ENCODE measurements at regions not wholly inside any gene's neighbourhood (a gene's known extent, or its start where the extent isn't known, plus 50 kb on each side); places are given as distances from the start of the nearest gene placed in this dataset.

GRCh38 chr9:135015565-135015964 lies 71.9 kb upstream of the OLFM1 start:
- no peaks in the 10 kb centered on the region for H3K9me3 ChIP-seq (ENCODE audit: control insufficient read depth, insufficient read depth, low read depth, low read length)
- H3K27ac ChIP-seq (ENCODE audit: extremely low read depth, low read depth, low read length), result no peak overlapping the region
- ChIA-PET POLR2A (no interaction called here), CTCF (interaction anchor here (1.0 kb wide), 1 partner anchor 237 kb away, joined by 3 read pairs; no protein-coding TSS in a partner anchor)
- H3K4me3 ChIP-seq (ENCODE audit: low read depth, low read length), result no peak overlapping the region
- H3K4me1 ChIP-seq (ENCODE audit: control insufficient read depth, insufficient read depth, low read length), result no peaks in the 10 kb centered on the region
- TF ChIP-seq SP7 (tag by site-specific recombination; IDR thresholded peaks at IDR 0.05) (no peak), ZNF621 (tag by site-specific recombination; IDR thresholded peaks at IDR 0.05) (no peak), ZNF174 (tag by site-specific recombination; IDR thresholded peaks at IDR 0.05) (no peak), ZNF146 (tag by site-specific recombination; IDR thresholded peaks at IDR 0.05) (no peak), ZBTB48 (tag by site-specific recombination; IDR thresholded peaks at IDR 0.05) (no peak), ZNF18 (tag by site-specific recombination; IDR thresholded peaks at IDR 0.05) (no peak), ZBTB21 (tag by site-specific recombination; IDR thresholded peaks at IDR 0.05) (no peak), ZNF140 (tag by site-specific recombination; IDR thresholded peaks at IDR 0.05) (no peak), ZNF112 (tag by site-specific recombination; IDR thresholded peaks at IDR 0.05) (no peak), SP3 (tag by site-specific recombination; IDR thresholded peaks at IDR 0.05) (no peak), INSM2 (tag by site-specific recombination; IDR thresholded peaks at IDR 0.05) (no peak), ZNF148 (tag by site-specific recombination; IDR thresholded peaks at IDR 0.05; ENCODE audit: borderline replicate concordance) (no peak), ZNF704 (tag by site-specific recombination; IDR thresholded peaks at IDR 0.05) (no peak), HIC1 (tag by site-specific recombination; IDR thresholded peaks at IDR 0.05) (no peak), KLF9 (tag by site-specific recombination; IDR thresholded peaks at IDR 0.05; ENCODE audit: low read depth) (no peak), KLF1 (tag by site-specific recombination; IDR thresholded peaks at IDR 0.05) (no peak), ZBTB7A (tag by site-specific recombination; IDR thresholded peaks at IDR 0.05; ENCODE audit: low read depth) (no peak), ZNF777 (tag by site-specific recombination; IDR thresholded peaks at IDR 0.05; ENCODE audit: borderline replicate concordance) (no peak), ZNF610 (tag by site-specific recombination; IDR thresholded peaks at IDR 0.05; ENCODE audit: borderline replicate concordance) (no peak), ZFP41 (tag by site-specific recombination; IDR thresholded peaks at IDR 0.05; ENCODE audit: borderline replicate concordance) (no peak)
- H3K36me3 ChIP-seq (ENCODE audit: control insufficient read depth in 2 of 2, insufficient read depth in 1 of 2, low read length in 2 of 2), result no peaks in the 10 kb centered on the region

Measured in HEK293 (cell line).